Bronchial epithelial cell (primary cell): ENCODE measurements at regions not wholly inside any gene's neighbourhood (a gene's known extent, or its start where the extent isn't known, plus 50 kb on each side); places are given as distances from the start of the nearest gene placed in this dataset.

Source experiments
- DNase-seq: peaks from one replicate; pipeline ENCODE4 v3.0.0-alpha.2; 2010; ENCODE audit warnings: low read depth
- FAIRE-seq: peaks from 2 replicates; lab custom pipeline; 2011; peaks lifted over from hg19 to GRCh38; lab: Jason Lieb, UNC
- H3K27me3 ChIP-seq: 2 replicates; pipeline ENCODE4 v1.5.1; 2011; ENCODE audit warnings: low read length; ENCODE audit not compliant: control insufficient read depth, insufficient read depth
- H3K36me3 ChIP-seq: 2 replicates; pipeline ENCODE4 v1.5.1; 2011; ENCODE audit warnings: low read length; ENCODE audit not compliant: control insufficient read depth, insufficient read depth
- H3K4me3 ChIP-seq: 2 replicates; pipeline ENCODE4 v1.5.1; 2011; ENCODE audit warnings: mild to moderate bottlenecking, low read depth, low read length, control low read depth
- TF ChIP-seq, protein P1 (sequence below): IDR thresholded peaks from 2 replicates; pipeline ENCODE4 v1.5.1; 2011; ENCODE audit warnings: mild to moderate bottlenecking, moderate library complexity, low read length, control low read depth, inconsistent platforms; ENCODE audit not compliant: insufficient read depth, severe bottlenecking

DNA sequence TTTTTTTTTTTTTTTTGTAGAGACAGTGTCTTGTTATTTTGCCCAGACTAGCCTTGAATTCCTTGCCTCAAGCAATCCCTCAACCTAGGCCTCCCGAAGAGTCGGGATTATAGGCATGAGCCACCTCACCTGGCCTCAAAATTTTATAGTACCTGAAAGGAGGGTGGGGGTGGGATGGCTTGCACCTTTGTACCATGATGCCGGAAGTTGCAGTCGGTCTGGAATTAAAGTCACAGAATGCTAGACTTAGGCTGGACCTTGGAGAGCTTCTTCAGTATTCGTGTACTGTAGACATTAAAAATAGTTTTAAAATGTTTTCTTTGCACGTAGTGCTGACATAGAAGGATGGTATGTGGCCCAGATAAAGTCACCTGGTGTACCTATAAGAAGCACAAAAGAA, 280.9 kb downstream of the STIM2 start:
- Histone ChIP-seq H3K36me3 (no peaks in the 10 kb centered on the region), H3K27me3 (no peaks in the 10 kb centered on the region), H3K4me3 (no peak overlapping the region)
- TF ChIP-seq, protein P1, sequence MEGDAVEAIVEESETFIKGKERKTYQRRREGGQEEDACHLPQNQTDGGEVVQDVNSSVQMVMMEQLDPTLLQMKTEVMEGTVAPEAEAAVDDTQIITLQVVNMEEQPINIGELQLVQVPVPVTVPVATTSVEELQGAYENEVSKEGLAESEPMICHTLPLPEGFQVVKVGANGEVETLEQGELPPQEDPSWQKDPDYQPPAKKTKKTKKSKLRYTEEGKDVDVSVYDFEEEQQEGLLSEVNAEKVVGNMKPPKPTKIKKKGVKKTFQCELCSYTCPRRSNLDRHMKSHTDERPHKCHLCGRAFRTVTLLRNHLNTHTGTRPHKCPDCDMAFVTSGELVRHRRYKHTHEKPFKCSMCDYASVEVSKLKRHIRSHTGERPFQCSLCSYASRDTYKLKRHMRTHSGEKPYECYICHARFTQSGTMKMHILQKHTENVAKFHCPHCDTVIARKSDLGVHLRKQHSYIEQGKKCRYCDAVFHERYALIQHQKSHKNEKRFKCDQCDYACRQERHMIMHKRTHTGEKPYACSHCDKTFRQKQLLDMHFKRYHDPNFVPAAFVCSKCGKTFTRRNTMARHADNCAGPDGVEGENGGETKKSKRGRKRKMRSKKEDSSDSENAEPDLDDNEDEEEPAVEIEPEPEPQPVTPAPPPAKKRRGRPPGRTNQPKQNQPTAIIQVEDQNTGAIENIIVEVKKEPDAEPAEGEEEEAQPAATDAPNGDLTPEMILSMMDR: no peak
- FAIRE-seq (no peak), DNase-seq (no peak)

DNA sequence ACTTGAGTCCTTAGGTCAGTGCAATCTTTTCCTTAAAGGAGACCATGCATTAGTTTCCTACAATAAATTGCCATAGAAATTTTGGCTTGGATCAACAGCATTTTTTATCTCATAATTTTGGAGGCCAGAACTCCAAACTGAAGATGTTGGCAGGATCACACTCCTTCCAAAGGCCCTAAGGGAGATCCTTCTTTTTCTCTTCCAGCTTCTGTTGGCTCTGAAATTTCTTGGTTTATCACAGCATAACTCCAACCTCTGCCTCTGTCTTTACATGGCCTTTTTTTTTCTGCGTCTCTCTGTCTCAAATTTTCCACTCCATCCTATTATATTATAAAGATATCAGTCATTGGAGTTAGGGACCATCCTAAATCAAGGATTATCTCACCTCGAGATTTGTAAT, 282.2 kb downstream of the STIM2 start:
- Histone ChIP-seq H3K36me3 (no peaks in the 10 kb centered on the region), H3K27me3 (no peaks in the 10 kb centered on the region), H3K4me3 (no peak overlapping the region)
- FAIRE-seq (no peak), DNase-seq (no peak)
- TF ChIP-seq, protein P1: no peak

GRCh38 chr4:27145597-27145996, 285.0 kb downstream of the STIM2 start:
- no peaks in the 10 kb centered on the region for H3K27me3 ChIP-seq
- H3K36me3 ChIP-seq: no peaks in the 10 kb centered on the region
- TF ChIP-seq, protein P1: no peak
- DNase-seq (no peak), FAIRE-seq (no peak)
- no peak overlapping the region for H3K4me3 ChIP-seq

- no peaks in the 10 kb centered on the region for H3K27me3 ChIP-seq
- no peaks in the 10 kb centered on the region for H3K36me3 ChIP-seq
- DNase-seq (no peak), FAIRE-seq (no peak)
- no peak overlapping the region for H3K4me3 ChIP-seq
- TF ChIP-seq, protein P1: no peak
Measured at GRCh38 chr4:27148211-27148895, 287.7 kb downstream of the STIM2 start.

DNA sequence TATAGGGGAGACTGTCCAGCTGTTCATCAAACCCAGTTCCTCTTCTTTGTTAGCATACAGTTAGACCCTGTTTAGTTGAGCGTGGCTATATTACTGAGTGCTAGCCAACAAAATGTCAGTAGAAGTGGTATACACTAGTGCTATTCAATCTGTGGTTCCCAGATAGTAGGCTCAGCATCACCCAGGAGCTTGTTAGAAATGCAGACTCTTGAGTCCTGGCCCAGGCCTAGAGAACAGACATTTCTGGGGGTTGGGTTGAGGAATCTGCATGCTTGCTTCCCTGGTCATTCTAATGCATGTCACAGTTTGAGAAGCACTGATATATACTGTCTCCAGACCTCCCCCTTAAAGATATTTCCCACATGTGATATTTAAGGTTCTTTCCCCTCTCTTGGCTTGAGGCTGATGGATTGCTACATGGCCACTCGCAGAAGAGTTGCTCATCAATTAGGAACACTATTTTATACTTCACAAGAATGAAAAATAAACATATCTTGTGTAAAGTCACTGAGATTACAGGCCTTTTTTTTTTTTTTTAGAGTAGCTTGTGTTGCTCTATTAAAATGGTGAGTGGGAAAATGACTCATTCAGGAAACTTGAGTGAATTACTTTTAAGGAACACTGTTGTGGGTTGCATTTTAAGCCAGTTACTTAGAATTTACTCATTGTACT, 289.0 kb downstream of the STIM2 start:
- Histone ChIP-seq H3K4me3 (no peak overlapping the region), H3K36me3 (no peaks in the 10 kb centered on the region), H3K27me3 (no peaks in the 10 kb centered on the region)
- peak; percentile 20 for DNase-seq
- TF ChIP-seq, protein P1: no peak
- no peak for FAIRE-seq
